Panc1 (cell line): ENCODE measurements at regions not wholly inside any gene's neighbourhood (a gene's known extent, or its start where the extent isn't known, plus 50 kb on each side); places are given as distances from the start of the nearest gene placed in this dataset.
A peak's percentile ranks its signal among the peaks of the same experiment; 100 is the strongest.
"Not testable (repeated sequence)": the region's sequence is repeated elsewhere in the genome, so short reads cannot be mapped to it uniquely, and the experiment has no call there.

Experiments
- ATAC-seq: fragments of 200-7000 bp; cut with Tn5 transposase; 2 replicates; pipeline ENCODE4 v1.9.1; 2020; ENCODE audit warnings: mild to moderate bottlenecking, moderate library complexity
- BruUV-seq: library from RNA; stranded (reverse); fragments of 400-500 nt; replicated peaks from 2 replicates; lab custom pipeline; 2021; lab: Mats Ljungman, UMichigan
- CTCF ChIA-PET: fragments of 300-600 bp; sonication (Branson Sonifier 250); formaldehyde crosslinking; loops from one replicate; lab custom pipeline; 2022; ENCODE audit warnings: antibody characterized with exemption; lab: Charles Lee
- POLR2A ChIA-PET: fragments of 300-600 bp; sonication (Branson Sonifier 250); formaldehyde crosslinking; loops from one replicate; lab custom pipeline; 2022; ENCODE audit warnings: antibody characterized with exemption; lab: Charles Lee
- DNase-seq: peaks from one replicate; pipeline ENCODE4 v3.0.0-alpha.2; 2010; ENCODE audit warnings: low read depth, low spot score
- H3K27ac ChIP-seq: 2 replicates; pipeline ENCODE4 v1.5.1; 2011; ENCODE audit warnings: mild to moderate bottlenecking, low read length, inconsistent platforms
- H3K27me3 ChIP-seq: fragments of 200-500 bp; sonication (Bioruptor generic); 2 replicates; pipeline ENCODE4 v1.6.0; 2014; ENCODE audit warnings: low read length, inconsistent platforms; ENCODE audit not compliant: control insufficient read depth, insufficient read depth
- H3K36me3 ChIP-seq: fragments of 200-500 bp; sonication (Bioruptor generic); 2 replicates; pipeline ENCODE4 v1.5.1; 2014; ENCODE audit warnings: inconsistent platforms, mild to moderate bottlenecking, low read length, moderate library complexity; ENCODE audit not compliant: control insufficient read depth, insufficient read depth
- H3K4me1 ChIP-seq: 2 replicates; pipeline ENCODE4 v1.5.1; 2011; ENCODE audit warnings: inconsistent platforms, mild to moderate bottlenecking, low read length, moderate library complexity; ENCODE audit not compliant: control insufficient read depth, insufficient read depth
- H3K4me3 ChIP-seq, 2 experiments: 2 replicates each; pipeline ENCODE4 v1.5.1; 2011 to 2012; ENCODE audit warnings: low read depth in 2 of 2, low read length in 2 of 2, mild to moderate bottlenecking in 2 of 2, inconsistent platforms in 1 of 2, moderate library complexity in 1 of 2
- H3K9me3 ChIP-seq: fragments of 200-500 bp; sonication (Bioruptor generic); 2 replicates; pipeline ENCODE4 v1.5.1; 2014; ENCODE audit warnings: low read depth, mild to moderate bottlenecking, inconsistent platforms, low read length, moderate library complexity; ENCODE audit not compliant: control insufficient read depth, insufficient read depth
- in situ Hi-C: cut with HindIII; loops from 2 replicates; pipeline ENCODE4 v1.10.0; 2016; ENCODE audit warnings: low sequenced_read_pairs, low pct_unique_long_range_greater_than_20kb
- intact Hi-C: fragments of 100-400 bp; cut with micrococcal nuclease; formaldehyde crosslinking; loops from one replicate; pipeline ENCODE4 v1.10.0; 2022; ENCODE audit not compliant: unreplicated experiment

DNA sequence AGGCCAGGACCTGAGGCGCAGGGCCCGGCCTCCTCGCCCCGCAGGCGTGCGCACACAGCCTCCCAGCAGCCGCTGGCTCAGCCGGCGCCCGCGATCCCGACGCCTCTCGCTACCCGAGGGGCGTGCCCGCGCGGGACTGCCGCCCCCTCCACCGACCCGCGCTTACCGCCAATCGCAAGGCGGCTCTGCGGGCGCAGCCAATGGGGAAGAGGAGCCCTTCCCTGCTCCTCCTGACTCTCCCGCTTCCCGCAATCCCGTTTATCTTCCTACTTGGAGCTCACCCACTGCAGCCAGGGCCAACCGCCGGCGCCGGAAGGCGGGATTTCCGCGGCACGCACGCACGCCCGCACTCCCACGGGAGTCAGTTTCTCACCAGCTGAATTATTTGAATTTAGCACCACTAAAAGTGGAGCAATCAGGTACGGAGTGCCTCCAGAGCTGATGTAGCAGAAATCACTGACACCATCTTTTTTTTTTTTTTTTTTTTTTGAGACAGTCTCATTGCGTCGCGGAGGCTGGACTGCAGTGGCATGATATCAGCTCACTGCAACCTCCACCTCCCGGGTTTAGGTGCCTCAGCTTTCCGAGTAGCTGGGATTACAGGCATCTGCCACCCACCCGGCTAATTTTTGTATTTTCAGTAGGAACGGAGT, 64.9 kb upstream of the TP53TG3C start:
- CTCF ChIA-PET, BruUV-seq, POLR2A ChIA-PET, H3K27ac ChIP-seq, H3K27me3 ChIP-seq, H3K9me3 ChIP-seq, DNase-seq, in situ Hi-C loops, H3K4me1 ChIP-seq, H3K4me3 ChIP-seq, H3K36me3 ChIP-seq, intact Hi-C loops: not testable (repeated sequence)
- ATAC-seq: peak; percentile 95
